PC-9 (cell line): ENCODE measurements at regions not wholly inside any gene's neighbourhood (a gene's known extent, or its start where the extent isn't known, plus 50 kb on each side); places are given as distances from the start of the nearest gene placed in this dataset.

Source experiments
- BruUV-seq: library from RNA; stranded (reverse); fragments of 400-500 nt; replicated peaks from 2 replicates; lab custom pipeline; 2021; lab: Mats Ljungman, UMichigan
- CTCF ChIA-PET: fragments of 300-600 bp; sonication (Branson Sonifier 250); formaldehyde crosslinking; loops from one replicate; lab custom pipeline; 2022; ENCODE audit warnings: antibody characterized with exemption; lab: Charles Lee
- POLR2A ChIA-PET: fragments of 300-600 bp; sonication (Branson Sonifier 250); formaldehyde crosslinking; loops from one replicate; lab custom pipeline; 2022; ENCODE audit warnings: antibody characterized with exemption; ENCODE audit not compliant: unreplicated experiment; lab: Charles Lee
- DNase-seq, 2 experiments: peaks; one replicate each; pipeline versions ENCODE4 v3.0.0 to v3.0.0-alpha.2; 2015 to 2022; ENCODE audit warnings: mixed read lengths in 1 of 2
- H2AFZ ChIP-seq: fragments of 200-600 bp; sonication (generic); 2 replicates; pipeline ENCODE4 v1.8.1; 2017; ENCODE audit warnings: antibody characterized with exemption
- H3F3A ChIP-seq: fragments of 200-600 bp; sonication (generic); 2 replicates; pipeline ENCODE4 v1.8.1; 2017; ENCODE audit warnings: antibody characterized with exemption, mild to moderate bottlenecking, low read depth; ENCODE audit not compliant: insufficient read depth
- H3K27ac ChIP-seq: fragments of 200-600 bp; sonication (generic); 2 replicates; pipeline ENCODE4 v1.6.1; 2016; ENCODE audit warnings: mixed run types
- H3K27me3 ChIP-seq: fragments of 200-600 bp; sonication (generic); 2 replicates; pipeline ENCODE4 v1.6.1; 2016; ENCODE audit warnings: low read depth, mixed run types; ENCODE audit not compliant: insufficient read depth
- H3K36me3 ChIP-seq: fragments of 200-600 bp; sonication (generic); 2 replicates; pipeline ENCODE4 v1.6.1; 2016; ENCODE audit warnings: low read depth, mixed run types
- H3K4me1 ChIP-seq: fragments of 200-600 bp; sonication (generic); replicated peaks from 2 replicates; pipeline ENCODE4 v1.6.1; 2016; ENCODE audit warnings: mixed run types; ENCODE audit not compliant: insufficient read depth
- H3K4me2 ChIP-seq: fragments of 200-600 bp; sonication (generic); 2 replicates; pipeline ENCODE4 v1.6.1; 2017; ENCODE audit warnings: mixed run types
- H3K4me3 ChIP-seq: fragments of 200-600 bp; sonication (generic); 2 replicates; pipeline ENCODE4 v1.6.1; 2016; ENCODE audit warnings: mixed run types
- H3K79me2 ChIP-seq: fragments of 200-600 bp; sonication (generic); 2 replicates; pipeline ENCODE4 v1.6.1; 2017; ENCODE audit warnings: low read depth, mixed run types
- H3K9me2 ChIP-seq: fragments of 200-600 bp; sonication (generic); 2 replicates; pipeline ENCODE4 v1.8.1; 2017; ENCODE audit warnings: mild to moderate bottlenecking; ENCODE audit not compliant: insufficient read depth
- H3K9me3 ChIP-seq: fragments of 200-600 bp; sonication (generic); 2 replicates; pipeline ENCODE4 v1.8.1; 2016; ENCODE audit warnings: low read depth; ENCODE audit not compliant: insufficient read depth
- H4K20me1 ChIP-seq: fragments of 200-600 bp; sonication (generic); 2 replicates; pipeline ENCODE4 v1.8.1; 2017; ENCODE audit not compliant: insufficient read depth
- CTCF ChIP-seq: fragments of 200-600 bp; sonication (generic); conservative IDR thresholded peaks from 2 replicates; pipeline ENCODE4 v1.6.1; 2017; ENCODE audit warnings: mixed run types, antibody characterized with exemption, mild to moderate bottlenecking, moderate library complexity
- EZH2 ChIP-seq: fragments of 200-600 bp; sonication (generic); IDR thresholded peaks from 2 replicates; pipeline ENCODE4 v1.8.0; 2017; ENCODE audit warnings: antibody characterized with exemption, low read depth
- intact Hi-C: fragments of 100-400 bp; cut with micrococcal nuclease; formaldehyde crosslinking; loops from one replicate; pipeline ENCODE4 v1.10.0; 2022; ENCODE audit not compliant: unreplicated experiment

- H3K4me3 ChIP-seq = no peak overlapping the region
- intact Hi-C loops = no loop called here
- H3K4me2 ChIP-seq = no peak overlapping the region
- H3K36me3 ChIP-seq = no peaks in the 10 kb centered on the region
- H3K9me2 ChIP-seq = no peaks in the 10 kb centered on the region; the same call in 1 of the 2 replicates
- no peaks in the 10 kb centered on the region for H3K27me3 ChIP-seq
- CTCF ChIA-PET = no interaction called here
- H4K20me1 ChIP-seq = no peaks in the 10 kb centered on the region
- H3F3A ChIP-seq = no peaks in the 10 kb centered on the region
- no TSS peak for BruUV-seq
- no peak overlapping the region for H2AFZ ChIP-seq
- peaks cover 13% of the 10 kb centered on the region for H3K4me1 ChIP-seq
- H3K9me3 ChIP-seq = no peaks in the 10 kb centered on the region
- no peak for DNase-seq
- POLR2A ChIA-PET = interaction anchor here (0.6 kb wide), 1 partner anchor 34 kb away, joined by 3 read pairs; no protein-coding TSS in a partner anchor
- no peaks in the 10 kb centered on the region for H3K79me2 ChIP-seq
- TF ChIP-seq CTCF = no peak
- TF ChIP-seq EZH2 = no peak
- H3K27ac ChIP-seq = no peak overlapping the region
These were observed 136.9 kb downstream of the FAT3 start for GRCh38 chr11:92361551-92361950.

- no peaks in the 10 kb centered on the region for H3F3A ChIP-seq
- no peaks in the 10 kb centered on the region; the same call in 1 of the 2 replicates for H3K9me2 ChIP-seq
- H3K27ac ChIP-seq = no peak overlapping the region
- ChIA-PET CTCF (no interaction called here), POLR2A (no interaction called here)
- H3K4me2 ChIP-seq = no peak overlapping the region
- TF ChIP-seq EZH2 (no peak), CTCF (no peak)
- no peak overlapping the region for H3K4me3 ChIP-seq
- intact Hi-C loops = no loop called here
- DNase-seq = no peak
- BruUV-seq = no TSS peak
- H3K79me2 ChIP-seq = no peaks in the 10 kb centered on the region
- H3K36me3 ChIP-seq = no peaks in the 10 kb centered on the region
- H3K27me3 ChIP-seq = no peaks in the 10 kb centered on the region
- no peaks in the 10 kb centered on the region for H3K9me3 ChIP-seq
- H2AFZ ChIP-seq = no peak overlapping the region
- peaks cover under 1% of the 10 kb centered on the region; the same call in 1 of the 2 replicates for H3K4me1 ChIP-seq
- H4K20me1 ChIP-seq = no peaks in the 10 kb centered on the region
These were observed 138.4 kb downstream of the FAT3 start for GRCh38 chr11:92362989-92363388.

- TF ChIP-seq EZH2 (no peak), CTCF (no peak)
- ChIA-PET POLR2A (no interaction called here), CTCF (no interaction called here)
- H3F3A ChIP-seq = no peaks in the 10 kb centered on the region
- DNase-seq = no peak
- no peak overlapping the region for H3K27ac ChIP-seq
- H3K9me3 ChIP-seq = no peaks in the 10 kb centered on the region
- H3K4me3 ChIP-seq = no peak overlapping the region
- H3K27me3 ChIP-seq = no peaks in the 10 kb centered on the region
- H3K79me2 ChIP-seq = no peaks in the 10 kb centered on the region
- H3K36me3 ChIP-seq = no peaks in the 10 kb centered on the region
- H3K9me2 ChIP-seq = no peaks in the 10 kb centered on the region; the same call in 1 of the 2 replicates
- no peak overlapping the region for H3K4me2 ChIP-seq
- H3K4me1 ChIP-seq = no peaks in the 10 kb centered on the region
- no peaks in the 10 kb centered on the region for H4K20me1 ChIP-seq
- intact Hi-C loops = no loop called here
- H2AFZ ChIP-seq = no peak overlapping the region
- no TSS peak for BruUV-seq
These were observed 139.6 kb downstream of the FAT3 start for GRCh38 chr11:92364177-92364576.
